AG10803 (cell line): ENCODE measurements at regions not wholly inside any gene's neighbourhood (a gene's known extent, or its start where the extent isn't known, plus 50 kb on each side); places are given as distances from the start of the nearest gene placed in this dataset.

ENCODE experiments used
- DNase-seq: peaks from one replicate; pipeline ENCODE4 v3.0.0; 2010; ENCODE audit warnings: low read depth
- H3K4me3 ChIP-seq: 2 replicates; pipeline ENCODE4 v1.5.1; 2011; ENCODE audit warnings: mild to moderate bottlenecking, low read length, control low read depth
- TF ChIP-seq, protein P1 (sequence below): conservative IDR thresholded peaks from 2 replicates; pipeline ENCODE4 v1.5.1; 2011; ENCODE audit warnings: mild to moderate bottlenecking, low read length, control low read depth, inconsistent platforms

- no peak for DNase-seq
- TF ChIP-seq, protein P1, sequence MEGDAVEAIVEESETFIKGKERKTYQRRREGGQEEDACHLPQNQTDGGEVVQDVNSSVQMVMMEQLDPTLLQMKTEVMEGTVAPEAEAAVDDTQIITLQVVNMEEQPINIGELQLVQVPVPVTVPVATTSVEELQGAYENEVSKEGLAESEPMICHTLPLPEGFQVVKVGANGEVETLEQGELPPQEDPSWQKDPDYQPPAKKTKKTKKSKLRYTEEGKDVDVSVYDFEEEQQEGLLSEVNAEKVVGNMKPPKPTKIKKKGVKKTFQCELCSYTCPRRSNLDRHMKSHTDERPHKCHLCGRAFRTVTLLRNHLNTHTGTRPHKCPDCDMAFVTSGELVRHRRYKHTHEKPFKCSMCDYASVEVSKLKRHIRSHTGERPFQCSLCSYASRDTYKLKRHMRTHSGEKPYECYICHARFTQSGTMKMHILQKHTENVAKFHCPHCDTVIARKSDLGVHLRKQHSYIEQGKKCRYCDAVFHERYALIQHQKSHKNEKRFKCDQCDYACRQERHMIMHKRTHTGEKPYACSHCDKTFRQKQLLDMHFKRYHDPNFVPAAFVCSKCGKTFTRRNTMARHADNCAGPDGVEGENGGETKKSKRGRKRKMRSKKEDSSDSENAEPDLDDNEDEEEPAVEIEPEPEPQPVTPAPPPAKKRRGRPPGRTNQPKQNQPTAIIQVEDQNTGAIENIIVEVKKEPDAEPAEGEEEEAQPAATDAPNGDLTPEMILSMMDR: no peak
- no peak overlapping the region for H3K4me3 ChIP-seq
Observed at GRCh38 chr22:48849963-48850657, 977.6 kb downstream of the BRD1 start.

GRCh38 chr22:48849219-48849912 is 978.3 kb downstream of the BRD1 start:
- TF ChIP-seq, protein P1: no peak
- H3K4me3 ChIP-seq: no peak overlapping the region
- DNase-seq: no peak

DNA sequence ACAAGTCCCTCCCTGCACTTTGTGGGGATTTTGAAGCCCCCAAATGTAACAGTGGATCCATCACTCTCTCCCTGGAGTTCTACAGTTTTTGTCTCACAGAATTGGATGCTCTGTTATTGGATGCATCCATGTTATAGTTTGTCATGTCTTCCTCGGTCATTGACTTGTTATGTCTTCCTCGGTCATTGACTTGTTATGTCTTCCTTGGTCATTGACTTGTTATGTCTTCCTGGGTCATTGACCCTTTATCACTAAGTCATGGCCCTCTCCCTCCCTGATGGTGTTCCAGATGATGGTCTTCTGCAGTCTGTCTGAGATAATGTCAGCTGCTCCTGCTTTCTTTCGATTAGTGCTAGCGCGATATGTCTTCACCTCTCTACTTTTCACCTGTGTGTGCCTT is 981.5 kb downstream of the BRD1 start:
- TF ChIP-seq, protein P1: no peak
- H3K4me3 ChIP-seq: no peak overlapping the region
- DNase-seq: no peak

DNA sequence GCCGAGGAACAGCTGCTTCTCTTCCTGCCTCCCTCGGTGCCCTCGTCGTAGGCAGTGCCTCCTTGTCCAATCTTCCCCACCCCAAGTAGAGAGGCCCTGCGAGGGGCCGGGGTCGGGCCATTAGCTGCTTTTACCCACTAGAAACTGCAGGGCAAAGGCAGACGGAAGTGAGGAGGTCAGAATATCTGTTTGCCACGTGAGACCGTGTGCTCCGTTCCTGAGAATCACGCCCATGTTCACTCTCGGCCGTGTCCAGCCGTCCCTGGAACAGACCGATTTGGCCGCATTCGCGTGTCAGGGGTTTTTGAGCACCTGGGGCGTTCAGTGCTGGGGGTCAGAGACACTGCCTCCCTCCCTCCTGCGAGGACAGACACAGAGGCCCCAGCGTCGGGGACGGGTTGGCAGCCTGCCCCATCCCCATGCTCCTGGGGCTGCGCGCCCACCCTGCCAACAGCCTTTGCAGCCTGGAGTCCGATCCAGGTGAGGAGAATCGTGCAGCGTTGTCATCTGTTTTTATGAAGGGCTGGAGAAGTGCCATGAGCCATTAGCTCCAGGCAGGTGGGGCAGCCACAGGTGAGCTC is 982.2 kb downstream of the BRD1 start:
- TF ChIP-seq, protein P1: no peak
- DNase-seq: no peak
- no peak overlapping the region for H3K4me3 ChIP-seq

DNA sequence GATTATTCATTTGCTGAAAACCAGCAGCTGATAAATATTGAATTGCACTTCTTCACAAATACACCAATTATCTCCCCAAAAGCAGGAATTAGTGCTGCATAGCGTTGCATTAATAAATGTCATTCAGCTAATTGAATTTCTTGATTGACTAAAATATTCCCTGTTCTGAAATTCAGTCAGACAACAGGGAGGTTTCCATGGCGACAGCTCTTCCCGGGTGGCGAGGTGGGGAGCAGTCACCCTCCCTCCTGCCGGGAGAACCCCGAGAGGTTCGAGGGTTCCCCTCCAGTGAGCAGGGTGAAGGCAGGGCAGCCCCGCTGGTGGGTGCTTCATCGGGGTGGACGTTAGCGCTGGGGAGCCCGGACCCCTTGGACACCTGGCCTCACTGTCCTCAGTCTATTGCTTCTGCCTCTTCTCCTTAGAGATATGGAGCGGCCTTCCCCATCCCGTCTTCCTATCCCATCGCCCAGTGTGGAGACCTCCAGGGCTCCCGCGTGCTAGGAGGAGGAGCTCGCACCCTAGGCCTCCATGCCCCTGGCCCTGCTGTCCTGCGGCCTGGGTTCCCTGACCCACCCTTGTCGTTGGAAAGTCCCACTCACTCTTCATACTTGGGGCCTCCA is 983.5 kb downstream of the BRD1 start:
- no peak for DNase-seq
- H3K4me3 ChIP-seq: no peak overlapping the region
- TF ChIP-seq, protein P1: no peak

DNA sequence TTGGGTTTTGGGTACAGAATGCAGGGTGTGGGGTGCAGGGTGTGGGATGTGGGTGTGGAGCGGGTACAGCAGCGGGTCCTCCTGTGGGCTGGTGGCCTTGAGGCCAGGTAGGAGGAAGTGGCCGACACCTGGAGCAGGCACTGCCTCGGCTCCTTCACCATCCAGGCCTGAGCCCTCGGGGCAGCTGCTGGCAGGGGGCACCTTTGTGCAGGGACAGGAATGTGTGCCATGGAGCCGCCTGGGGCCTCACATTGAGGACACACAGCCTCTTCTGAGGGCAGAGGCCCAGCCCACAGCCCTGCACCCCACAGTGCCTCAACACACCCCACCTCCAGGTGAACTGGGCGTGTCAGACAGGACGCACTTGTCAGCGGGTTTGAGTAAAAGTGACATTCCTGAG is 984.0 kb downstream of the BRD1 start:
- DNase-seq: no peak
- TF ChIP-seq, protein P1: no peak
- no peak overlapping the region for H3K4me3 ChIP-seq
